ENCODE measurements at regions not wholly inside any gene's neighbourhood (a gene's known extent, or its start where the extent isn't known, plus 50 kb on each side); places are given as distances from the start of the nearest gene placed in this dataset.
"Not testable (repeated sequence)": the region's sequence is repeated elsewhere in the genome, so short reads cannot be mapped to it uniquely, and the experiment has no call there.

- in situ Hi-C loops (cut with HindIII; ENCODE audit: low pct_unique_long_range_greater_than_20kb, low sequenced_read_pairs): no loop called here
- DNase-seq (ENCODE audit: low read depth in 1 of 2, low spot score in 1 of 2): no peak
- no peak for TF ChIP-seq JUND (IDR thresholded peaks at IDR 0.05; ENCODE audit: low read depth)
Measured at GRCh38 chr2:7858624-7859023, 823.2 kb upstream of the ID2 start.

- in situ Hi-C loops (cut with HindIII; ENCODE audit: low pct_unique_long_range_greater_than_20kb, low sequenced_read_pairs): no loop called here
- no peak for TF ChIP-seq JUND (IDR thresholded peaks at IDR 0.05; ENCODE audit: low read depth)
- DNase-seq (ENCODE audit: low read depth in 1 of 2, low spot score in 1 of 2): no peak
Measured at GRCh38 chr2:7860693-7861092, 821.2 kb upstream of the ID2 start.

GRCh38 chr2:7861910-7862702 lies 819.8 kb upstream of the ID2 start:
- peak in 1 of 2 experiments; percentile 45 for DNase-seq (ENCODE audit: low read depth in 1 of 2, low spot score in 1 of 2)
- TF ChIP-seq JUND (IDR thresholded peaks at IDR 0.05; ENCODE audit: low read depth): no peak
- in situ Hi-C loops (cut with HindIII; ENCODE audit: low pct_unique_long_range_greater_than_20kb, low sequenced_read_pairs): no loop called here

GRCh38 chr2:7866104-7866503 lies 815.8 kb upstream of the ID2 start:
- TF ChIP-seq JUND (IDR thresholded peaks at IDR 0.05; ENCODE audit: low read depth): no peak
- in situ Hi-C loops (cut with HindIII; ENCODE audit: low pct_unique_long_range_greater_than_20kb, low sequenced_read_pairs): no loop called here
- DNase-seq (ENCODE audit: low read depth in 1 of 2, low spot score in 1 of 2): no peak

GRCh38 chr2:7866825-7867224 lies 815.0 kb upstream of the ID2 start:
- no peak for DNase-seq (ENCODE audit: low read depth in 1 of 2, low spot score in 1 of 2)
- no peak for TF ChIP-seq JUND (IDR thresholded peaks at IDR 0.05; ENCODE audit: low read depth)
- in situ Hi-C loops (cut with HindIII; ENCODE audit: low pct_unique_long_range_greater_than_20kb, low sequenced_read_pairs): no loop called here

- no peak for DNase-seq (ENCODE audit: low read depth in 1 of 2, low spot score in 1 of 2)
- TF ChIP-seq JUND (IDR thresholded peaks at IDR 0.05; ENCODE audit: low read depth): no peak
- in situ Hi-C loops (cut with HindIII; ENCODE audit: low pct_unique_long_range_greater_than_20kb, low sequenced_read_pairs): no loop called here
Measured at GRCh38 chr2:7867867-7868266, 814.0 kb upstream of the ID2 start.

GRCh38 chr2:7868836-7869235 lies 813.0 kb upstream of the ID2 start:
- no peak for DNase-seq (ENCODE audit: low read depth in 1 of 2, low spot score in 1 of 2)
- TF ChIP-seq JUND (IDR thresholded peaks at IDR 0.05; ENCODE audit: low read depth): no peak
- in situ Hi-C loops (cut with HindIII; ENCODE audit: low pct_unique_long_range_greater_than_20kb, low sequenced_read_pairs): no loop called here

- DNase-seq (ENCODE audit: low read depth in 1 of 2, low spot score in 1 of 2); in situ Hi-C loops (cut with HindIII; ENCODE audit: low pct_unique_long_range_greater_than_20kb, low sequenced_read_pairs): not testable (repeated sequence)
Measured at GRCh38 chr2:7876445-7876844, 805.4 kb upstream of the ID2 start.

- DNase-seq (ENCODE audit: low read depth in 1 of 2, low spot score in 1 of 2); in situ Hi-C loops (cut with HindIII; ENCODE audit: low pct_unique_long_range_greater_than_20kb, low sequenced_read_pairs): not testable (repeated sequence)
Measured at GRCh38 chr2:7878266-7878665, 803.6 kb upstream of the ID2 start.

- no peak for TF ChIP-seq JUND (IDR thresholded peaks at IDR 0.05; ENCODE audit: low read depth)
- no peak for DNase-seq (ENCODE audit: low read depth in 1 of 2, low spot score in 1 of 2)
- in situ Hi-C loops (cut with HindIII; ENCODE audit: low pct_unique_long_range_greater_than_20kb, low sequenced_read_pairs): no loop called here
Measured at GRCh38 chr2:7878786-7879482, 802.9 kb upstream of the ID2 start.

GRCh38 chr2:7879483-7879835 lies 802.4 kb upstream of the ID2 start:
- in situ Hi-C loops (cut with HindIII; ENCODE audit: low pct_unique_long_range_greater_than_20kb, low sequenced_read_pairs): no loop called here
- no peak for DNase-seq (ENCODE audit: low read depth in 1 of 2, low spot score in 1 of 2)
- TF ChIP-seq JUND (IDR thresholded peaks at IDR 0.05; ENCODE audit: low read depth): no peak

GRCh38 chr2:7880126-7880525 lies 801.7 kb upstream of the ID2 start:
- TF ChIP-seq JUND (IDR thresholded peaks at IDR 0.05; ENCODE audit: low read depth): no peak
- in situ Hi-C loops (cut with HindIII; ENCODE audit: low pct_unique_long_range_greater_than_20kb, low sequenced_read_pairs): no loop called here
- no peak for DNase-seq (ENCODE audit: low read depth in 1 of 2, low spot score in 1 of 2)

GRCh38 chr2:7880566-7880965 lies 801.3 kb upstream of the ID2 start:
- in situ Hi-C loops (cut with HindIII; ENCODE audit: low pct_unique_long_range_greater_than_20kb, low sequenced_read_pairs): no loop called here
- no peak for TF ChIP-seq JUND (IDR thresholded peaks at IDR 0.05; ENCODE audit: low read depth)

More at GRCh38 chr2:7880566-7880965, 801.3 kb upstream of the ID2 start:
- DNase-seq (ENCODE audit: low read depth in 1 of 2, low spot score in 1 of 2): peak in 1 of 2 experiments; percentile 3

Data from T47D (cell line).